Endometrium (tissue), 2 donors: ENCODE measurements at regions not wholly inside any gene's neighbourhood (a gene's known extent, or its start where the extent isn't known, plus 50 kb on each side); places are given as distances from the start of the nearest gene placed in this dataset.

ENCODE experiments used
- FAIRE-seq: peaks from 2 replicates; lab custom pipeline; 2012; peaks lifted over from hg19 to GRCh38; lab: Jason Lieb, UNC
- donor health status: control.
- donor health status: control.

DNA sequence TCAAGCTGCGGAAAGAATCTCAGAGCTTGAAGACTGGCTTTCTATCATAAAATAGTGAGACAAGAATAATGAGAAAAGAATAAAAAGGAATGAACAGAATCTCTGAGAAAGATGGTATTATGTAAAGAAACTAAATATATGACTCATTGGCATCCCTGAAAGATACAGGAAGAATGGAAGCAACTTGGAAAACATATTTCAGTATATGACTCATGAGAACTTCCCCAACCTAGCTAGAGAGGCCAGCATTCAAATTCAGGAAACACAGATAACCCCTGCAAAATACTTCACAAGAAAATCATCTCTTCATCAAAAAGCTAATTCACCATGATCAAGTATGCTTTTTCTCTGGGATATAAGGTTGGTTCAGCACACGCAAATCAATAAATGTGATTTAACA, 2318.0 kb downstream of the PCDH9 start:
- no peak for FAIRE-seq

DNA sequence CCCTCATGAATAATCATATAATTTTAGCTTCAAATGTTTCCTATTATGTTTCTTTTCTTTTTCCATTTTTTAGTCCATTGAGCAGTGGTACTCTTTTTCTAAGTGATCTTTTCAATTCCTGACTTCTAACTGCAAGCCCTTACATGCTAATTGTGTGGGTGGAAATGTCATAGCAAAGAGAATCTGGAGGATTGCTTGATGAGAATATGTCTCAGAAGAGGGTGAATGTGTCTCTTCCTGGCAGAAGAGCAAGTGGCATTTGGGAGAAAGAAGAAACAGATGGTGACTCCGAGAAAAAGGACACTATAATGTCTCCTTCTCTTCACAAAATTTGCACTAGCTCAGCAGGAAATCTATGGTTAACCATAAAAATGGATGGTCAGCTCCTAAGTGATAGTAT, 2320.0 kb downstream of the PCDH9 start:
- no peak for FAIRE-seq

- FAIRE-seq: no peak
These were observed 2321.0 kb downstream of the PCDH9 start for GRCh38 chr13:64909184-64909583.

- FAIRE-seq: no peak
These were observed 2330.1 kb downstream of the PCDH9 start for GRCh38 chr13:64900039-64900438.

- FAIRE-seq: no peak
These were observed 2345.2 kb downstream of the PCDH9 start for GRCh38 chr13:64884976-64885375.

GRCh38 chr13:64877176-64877575, 2353.0 kb downstream of the PCDH9 start:
- FAIRE-seq: no peak

DNA sequence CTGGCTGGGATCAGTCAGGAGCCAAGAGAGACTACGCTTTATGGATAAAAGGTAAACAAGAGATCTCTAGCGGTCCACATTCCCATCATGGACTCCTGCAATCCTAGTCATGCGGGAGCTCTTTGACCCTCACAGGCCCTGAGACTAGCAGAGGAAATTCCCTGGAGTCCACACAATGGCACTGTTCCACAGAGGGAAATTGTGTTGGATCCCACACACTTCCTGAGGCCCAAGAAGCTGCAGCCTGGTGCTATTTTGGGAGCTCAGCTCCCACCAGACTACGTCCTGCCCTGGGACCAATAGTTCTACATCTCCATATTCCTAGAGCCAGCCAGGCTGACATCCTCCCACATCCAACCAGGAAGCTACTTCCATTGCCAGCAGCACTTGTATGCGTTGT, 2358.4 kb downstream of the PCDH9 start:
- no peak for FAIRE-seq

GRCh38 chr13:64869539-64869938, 2360.6 kb downstream of the PCDH9 start:
- no peak for FAIRE-seq

DNA sequence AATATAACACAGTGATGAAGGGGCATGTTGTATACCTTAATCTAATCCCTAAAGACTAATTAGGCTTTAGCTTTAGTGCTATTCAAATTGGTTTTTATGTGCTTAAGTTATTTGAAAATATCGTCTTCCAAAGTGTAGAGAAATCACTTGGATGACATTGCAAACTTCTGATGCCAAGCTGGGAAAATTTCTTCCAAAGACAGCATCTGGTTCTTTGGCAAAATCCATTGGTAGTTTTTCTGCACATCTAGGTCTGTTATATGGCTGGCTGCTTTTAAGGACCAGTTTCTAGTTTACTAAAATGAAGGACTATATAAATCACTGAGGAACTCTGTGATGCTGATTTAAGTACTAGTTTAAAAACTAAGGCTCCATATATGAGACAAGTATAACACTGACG, 2362.3 kb downstream of the PCDH9 start:
- no peak for FAIRE-seq

- no peak for FAIRE-seq
These were observed 2363.8 kb downstream of the PCDH9 start for GRCh38 chr13:64866331-64866730.

DNA sequence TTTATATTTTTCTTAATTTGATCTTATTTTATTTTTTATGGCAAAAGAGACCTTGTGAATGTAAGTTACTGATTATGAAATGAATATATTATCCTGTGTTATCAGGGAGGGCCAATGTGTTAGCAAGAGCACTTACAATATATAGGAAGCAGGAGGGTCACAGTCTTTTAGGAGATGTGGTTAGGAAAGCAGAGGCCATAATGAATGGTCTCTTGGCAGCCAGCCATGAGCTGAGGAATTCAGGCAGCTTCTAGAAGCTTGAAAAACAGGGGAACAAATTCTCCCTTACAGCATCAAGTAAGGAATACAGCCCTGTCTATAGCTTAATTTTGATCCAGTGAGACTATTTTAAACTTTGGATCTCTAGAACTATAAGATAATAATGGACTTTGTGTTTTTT, 2374.6 kb downstream of the PCDH9 start:
- FAIRE-seq: no peak

GRCh38 chr13:64850017-64850416, 2380.1 kb downstream of the PCDH9 start:
- FAIRE-seq: no peak

- FAIRE-seq: no peak
These were observed 2380.9 kb downstream of the PCDH9 start for GRCh38 chr13:64849196-64849595.

DNA sequence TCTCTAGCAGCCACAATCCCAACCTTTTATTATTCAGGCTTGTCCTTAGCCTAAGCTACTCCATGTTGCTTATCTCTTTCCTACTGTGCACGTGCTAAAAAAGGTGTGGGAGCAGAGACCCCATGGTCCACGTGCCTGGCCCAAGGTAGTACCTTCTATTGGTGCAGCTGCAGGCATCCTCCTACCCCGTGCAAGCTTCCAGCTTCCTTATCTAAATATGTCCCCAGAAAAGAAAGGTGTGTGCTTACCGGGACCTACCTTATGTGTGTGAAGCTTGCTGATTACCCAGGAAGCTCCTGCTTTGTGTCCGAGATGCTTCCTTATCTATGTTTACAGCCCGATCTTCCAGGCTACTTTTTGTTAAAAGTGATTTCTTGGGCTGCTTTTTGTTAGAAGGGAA, 2382.4 kb downstream of the PCDH9 start:
- FAIRE-seq: no peak

DNA sequence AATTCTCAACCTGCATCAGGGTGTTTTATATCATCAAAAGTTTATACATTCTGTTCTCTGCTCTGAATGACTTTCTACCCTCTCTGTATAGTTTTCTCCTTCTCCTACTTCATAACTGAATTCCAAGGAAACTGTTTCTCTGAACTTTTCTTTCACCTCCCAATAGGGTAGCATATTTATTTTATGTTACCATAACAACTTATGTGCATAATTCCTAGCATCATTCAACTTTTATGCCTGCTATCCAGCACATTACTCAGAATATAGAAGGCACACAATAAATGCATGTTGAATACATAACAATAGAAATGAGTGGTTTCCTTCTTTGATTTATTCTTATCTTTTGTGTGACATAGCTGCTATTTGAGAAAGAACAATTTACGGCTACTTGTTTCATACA, 2385.0 kb downstream of the PCDH9 start:
- FAIRE-seq: no peak

DNA sequence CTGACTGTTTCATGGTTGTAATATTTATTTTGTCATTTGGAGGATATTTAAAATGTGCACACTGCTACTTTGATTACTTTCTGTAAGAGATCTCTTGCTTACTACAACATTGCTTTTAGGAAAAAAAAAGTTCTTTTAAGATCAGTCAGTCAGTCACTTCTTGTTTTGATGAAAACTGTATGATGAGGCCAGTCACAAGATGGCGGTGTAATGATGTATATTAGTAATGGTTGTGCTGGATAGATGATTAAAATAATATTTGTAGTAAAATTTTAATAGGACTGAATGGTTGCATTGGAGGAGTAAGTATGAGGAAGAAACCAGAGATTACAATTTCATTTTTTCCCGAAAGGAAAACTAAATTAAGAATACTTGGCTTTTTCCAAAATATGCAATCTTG, 2411.1 kb downstream of the PCDH9 start:
- no peak for FAIRE-seq

DNA sequence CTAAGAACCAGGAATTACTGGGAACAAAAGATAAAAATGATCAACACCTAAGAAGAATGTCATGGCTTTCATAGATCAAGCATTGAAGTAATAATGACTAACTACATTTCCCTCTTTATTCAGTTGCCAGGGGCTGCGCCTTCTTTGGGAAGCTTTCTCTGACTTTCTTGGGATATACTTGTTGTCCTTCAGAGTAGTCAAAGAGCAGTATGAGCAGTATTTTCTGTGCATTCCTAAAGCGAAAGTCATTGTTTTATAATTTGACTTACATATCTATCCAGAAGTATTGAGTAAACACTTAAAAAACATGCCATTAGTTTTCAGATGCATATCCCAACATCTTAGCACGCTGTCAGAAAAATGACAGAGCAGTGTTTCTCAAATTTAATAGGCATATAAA, 2412.4 kb downstream of the PCDH9 start:
- no peak for FAIRE-seq

- FAIRE-seq: no peak
These were observed 2419.4 kb downstream of the PCDH9 start for GRCh38 chr13:64810750-64811149.

DNA sequence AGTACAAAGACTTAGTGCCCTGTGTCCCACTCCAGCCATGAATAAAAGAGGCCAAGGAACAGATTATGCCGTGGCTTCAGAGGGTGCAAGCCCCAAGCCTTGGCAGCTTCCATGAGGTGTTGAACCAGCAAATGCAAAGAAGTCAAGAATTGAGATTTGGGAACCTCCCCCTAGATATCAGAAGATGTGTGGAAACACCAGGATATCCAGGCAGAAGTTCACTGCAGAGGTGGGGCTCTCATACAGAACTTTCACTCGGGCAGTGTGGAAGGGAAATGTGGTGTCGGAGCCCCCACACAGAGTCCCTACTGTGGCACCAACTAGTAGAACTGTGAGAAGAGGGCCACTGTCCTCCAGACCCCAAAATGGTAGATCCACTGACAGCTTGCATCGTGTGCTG, 2421.4 kb downstream of the PCDH9 start:
- FAIRE-seq: no peak

- no peak for FAIRE-seq
These were observed 2428.4 kb downstream of the PCDH9 start for GRCh38 chr13:64801768-64802167.

- no peak for FAIRE-seq
These were observed 2431.7 kb downstream of the PCDH9 start for GRCh38 chr13:64798422-64798821.

DNA sequence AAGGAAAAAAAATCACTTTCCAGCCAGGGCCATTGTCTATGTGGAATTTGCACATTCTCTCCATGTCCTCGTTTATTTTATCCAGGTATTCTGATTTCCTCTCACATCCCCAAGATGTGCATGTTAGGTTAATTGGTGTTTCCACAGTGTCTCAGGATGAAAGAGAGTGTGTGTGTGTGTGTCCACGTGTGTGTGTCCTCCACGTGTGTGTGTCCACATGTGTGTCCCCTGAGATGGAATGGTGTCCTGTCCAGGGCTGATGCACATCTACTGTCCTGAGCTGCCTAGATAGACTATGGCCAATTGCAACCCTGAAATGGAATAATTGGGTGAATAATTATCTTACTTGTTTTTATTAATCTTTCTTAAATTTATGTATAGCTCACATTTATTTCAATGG, 2436.5 kb downstream of the PCDH9 start:
- no peak for FAIRE-seq

DNA sequence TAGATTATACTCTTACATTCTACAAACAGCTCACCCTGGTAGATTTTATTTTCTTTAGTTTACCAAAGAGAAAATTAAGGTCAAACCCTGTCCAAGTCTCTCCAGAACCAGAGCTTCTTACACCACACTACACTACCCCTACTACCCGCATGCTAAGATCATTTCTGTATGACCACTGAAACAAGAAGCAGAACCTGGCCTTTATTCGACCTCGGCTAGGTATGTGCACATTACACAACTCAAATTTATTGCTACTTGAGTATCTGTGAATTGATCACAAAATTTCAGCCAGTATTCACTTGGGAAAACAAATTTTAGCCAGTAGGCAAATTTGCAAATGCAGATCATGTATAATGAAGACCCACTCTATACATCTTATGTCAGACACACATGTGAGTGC, 2437.0 kb downstream of the PCDH9 start:
- no peak for FAIRE-seq

DNA sequence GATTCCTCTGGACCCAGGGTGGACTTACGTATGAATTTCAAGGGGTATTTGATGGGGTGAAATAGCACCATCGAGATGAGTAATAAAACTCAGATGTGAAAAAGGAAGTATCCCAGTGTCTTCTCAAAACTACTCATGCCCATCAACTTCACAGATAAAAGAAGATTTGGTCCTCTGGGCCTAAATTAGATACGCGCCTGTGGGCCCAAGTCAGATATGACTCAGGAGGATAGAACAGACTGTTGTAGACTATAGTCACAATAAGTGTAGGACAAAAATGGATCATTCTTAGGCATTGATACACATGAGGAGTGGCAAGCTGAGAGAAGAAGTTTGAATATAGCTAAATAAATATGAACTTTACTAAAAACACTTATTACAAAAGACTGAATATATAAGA, 2438.8 kb downstream of the PCDH9 start:
- no peak for FAIRE-seq

- FAIRE-seq: no peak
These were observed 2447.7 kb downstream of the PCDH9 start for GRCh38 chr13:64782466-64782865.
